HUES48 (cell line): ENCODE measurements at regions not wholly inside any gene's neighbourhood (a gene's known extent, or its start where the extent isn't known, plus 50 kb on each side); places are given as distances from the start of the nearest gene placed in this dataset.

ENCODE experiments used
- H3K27ac ChIP-seq: one replicate; pipeline ENCODE4 v1.7.0; 2013; ENCODE audit warnings: low read depth, low read length, inconsistent platforms
- H3K27me3 ChIP-seq: 2 replicates; pipeline ENCODE4 v1.6.1; 2013; ENCODE audit warnings: mild to moderate bottlenecking, low read length; ENCODE audit not compliant: control insufficient read depth, insufficient read depth
- H3K36me3 ChIP-seq: 2 replicates; pipeline ENCODE4 v1.6.1; 2013; ENCODE audit warnings: low read length; ENCODE audit not compliant: control insufficient read depth, insufficient read depth
- H3K4me1 ChIP-seq: 2 replicates; pipeline ENCODE4 v1.6.1; 2013; ENCODE audit warnings: mild to moderate bottlenecking, low read length; ENCODE audit not compliant: control insufficient read depth, insufficient read depth
- H3K4me3 ChIP-seq: 2 replicates; pipeline ENCODE4 v1.5.1; 2013; ENCODE audit warnings: mild to moderate bottlenecking, low read depth, low read length
- H3K9ac ChIP-seq: 2 replicates; pipeline ENCODE4 v1.6.1; 2013; ENCODE audit warnings: mild to moderate bottlenecking, low read depth, low read length, moderate library complexity
- H3K9me3 ChIP-seq: 2 replicates; pipeline ENCODE4 v1.6.1; 2013; ENCODE audit warnings: low read length; ENCODE audit not compliant: control insufficient read depth, insufficient read depth

DNA sequence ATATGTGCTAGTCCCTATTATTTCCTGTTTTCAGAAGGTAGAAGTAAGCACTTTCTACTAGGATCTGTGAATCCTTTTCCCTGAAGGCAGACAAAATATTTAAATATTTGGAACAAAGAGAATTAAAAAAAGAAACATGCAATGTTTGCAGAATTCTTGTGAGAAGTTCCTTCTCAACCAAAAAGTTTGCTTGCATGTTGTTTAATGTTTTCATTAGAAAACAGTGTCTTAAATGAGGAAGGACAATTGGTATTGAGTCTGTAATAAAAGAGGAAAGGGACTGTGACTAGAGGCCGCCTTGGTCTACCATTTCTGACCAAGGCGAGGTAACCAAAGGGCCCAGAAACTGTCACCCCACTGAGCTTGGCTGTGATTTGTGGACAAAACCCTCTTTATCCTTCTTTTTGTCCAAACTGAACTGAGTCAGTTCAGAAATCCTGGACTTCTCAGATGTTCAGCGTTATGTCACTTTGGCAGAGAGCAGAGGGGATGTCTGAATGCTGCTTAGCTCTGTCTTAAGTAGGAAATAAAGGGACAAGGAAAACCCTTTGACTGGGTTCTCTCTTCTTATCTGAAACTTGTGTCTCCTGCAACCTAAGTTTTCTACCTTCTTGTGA, 129.8 kb upstream of the CPM start:
- H3K27ac ChIP-seq = no peak overlapping the region
- no peaks in the 10 kb centered on the region for H3K27me3 ChIP-seq
- H3K4me1 ChIP-seq = peaks cover 16% of the 10 kb centered on the region
- H3K9ac ChIP-seq = no peak overlapping the region
- H3K9me3 ChIP-seq = no peaks in the 10 kb centered on the region
- no peaks in the 10 kb centered on the region for H3K36me3 ChIP-seq
- no peak overlapping the region for H3K4me3 ChIP-seq

GRCh38 chr12:69064734-69065443, 131.9 kb upstream of the CPM start:
- Histone ChIP-seq H3K4me1 (peaks cover 24% of the 10 kb centered on the region), H3K9ac (no peak overlapping the region), H3K36me3 (no peaks in the 10 kb centered on the region), H3K9me3 (no peaks in the 10 kb centered on the region), H3K4me3 (no peak overlapping the region), H3K27me3 (no peaks in the 10 kb centered on the region), H3K27ac (no peak overlapping the region)

DNA sequence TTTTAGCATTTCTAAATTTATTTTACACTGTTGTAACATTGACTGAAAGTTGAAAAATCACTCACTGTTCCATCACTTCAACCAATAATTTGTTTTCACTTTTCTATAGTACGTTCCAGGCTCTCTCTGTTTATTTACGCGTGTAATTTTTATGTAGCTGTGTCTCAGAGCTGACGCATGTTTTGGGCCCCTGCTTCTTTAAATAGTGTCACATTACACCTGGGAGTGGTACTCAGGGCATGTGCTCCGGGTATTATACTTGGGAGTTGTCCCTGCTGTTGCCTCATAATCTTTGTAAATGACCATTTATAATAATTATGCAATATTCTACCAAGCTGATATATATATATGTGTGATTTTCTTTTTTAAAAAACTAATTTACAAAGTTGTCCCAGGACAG, 132.8 kb upstream of the CPM start:
- Histone ChIP-seq H3K4me1 (peaks cover 26% of the 10 kb centered on the region), H3K36me3 (no peaks in the 10 kb centered on the region), H3K9ac (no peak overlapping the region), H3K27ac (no peak overlapping the region), H3K4me3 (no peak overlapping the region), H3K27me3 (no peaks in the 10 kb centered on the region), H3K9me3 (no peaks in the 10 kb centered on the region)

DNA sequence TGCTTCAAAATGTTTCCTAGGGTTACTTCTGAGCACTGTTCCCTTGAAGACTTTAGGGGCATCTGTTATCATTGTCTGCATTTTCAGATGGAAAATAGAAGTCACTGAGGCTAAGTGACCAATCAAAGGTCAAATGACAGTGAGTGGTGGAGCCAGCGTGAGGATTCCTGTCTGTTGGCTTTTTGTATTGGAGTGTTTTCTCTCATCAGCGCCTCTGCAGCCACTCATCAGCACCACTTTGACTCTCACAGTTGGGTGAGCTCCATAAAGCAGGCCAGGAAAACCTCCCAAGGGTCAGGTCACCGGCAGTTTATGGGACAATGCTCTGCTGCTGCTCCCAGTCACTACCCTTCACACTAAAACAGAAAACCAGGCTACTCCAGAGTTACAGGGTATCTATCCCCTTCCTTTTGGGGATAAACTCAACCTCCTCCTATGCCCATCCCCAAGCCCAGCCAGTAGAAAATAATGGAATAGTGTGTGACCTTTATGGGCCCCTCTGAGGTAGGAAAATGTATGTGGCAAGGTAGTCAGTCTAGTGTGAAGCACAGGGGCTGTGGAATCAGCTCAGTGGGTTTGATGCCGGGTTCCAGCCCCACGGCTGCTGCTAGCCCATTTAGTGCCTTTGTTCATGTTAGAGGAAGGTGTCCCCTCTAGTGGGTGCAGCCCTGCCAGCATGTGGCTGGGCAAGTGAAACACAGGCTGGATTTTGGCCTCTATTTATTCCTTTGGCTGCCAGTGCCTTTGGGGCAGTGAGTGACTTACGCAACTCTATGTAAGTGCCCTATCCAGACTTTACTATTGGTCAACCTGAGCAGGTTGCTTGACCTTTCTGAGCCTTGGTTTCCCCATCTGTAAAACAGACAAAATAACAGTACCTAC, 133.8 kb upstream of the CPM start:
- H3K4me1 ChIP-seq = peaks cover 23% of the 10 kb centered on the region

GRCh38 chr12:69067713-69068112, 134.7 kb upstream of the CPM start:
- no peaks in the 10 kb centered on the region for H3K36me3 ChIP-seq
- peaks cover 19% of the 10 kb centered on the region; the same call in 1 of the 2 replicates for H3K4me1 ChIP-seq
- H3K4me3 ChIP-seq = no peak overlapping the region
- H3K27ac ChIP-seq = no peak overlapping the region
- H3K9me3 ChIP-seq = no peaks in the 10 kb centered on the region
- H3K27me3 ChIP-seq = no peaks in the 10 kb centered on the region
- H3K9ac ChIP-seq = no peak overlapping the region

More for the DNA sequence above, 133.8 kb upstream of the CPM start:
- Histone ChIP-seq H3K9me3 (no peaks in the 10 kb centered on the region), H3K36me3 (no peaks in the 10 kb centered on the region), H3K4me3 (no peak overlapping the region), H3K9ac (no peak overlapping the region), H3K27ac (no peak overlapping the region), H3K27me3 (no peaks in the 10 kb centered on the region)

DNA sequence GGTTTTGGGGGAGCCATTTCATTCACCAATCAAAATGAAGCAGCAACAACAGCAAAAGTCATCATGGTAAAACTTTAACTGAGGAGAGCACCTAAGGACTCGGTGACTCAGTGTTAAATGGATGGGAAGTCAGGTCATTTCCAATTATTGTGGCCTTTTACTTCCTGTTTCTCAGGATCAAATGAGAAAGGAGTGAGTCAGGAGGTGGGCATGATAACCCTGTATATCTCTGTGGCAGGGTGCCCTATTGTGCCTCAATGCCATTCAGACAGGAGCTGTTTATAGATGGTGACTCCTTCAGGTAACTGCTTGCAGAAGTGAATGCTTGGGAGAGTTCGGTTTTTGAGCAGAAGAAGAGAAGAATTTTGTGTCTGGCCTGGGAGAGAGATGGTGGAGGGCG, 135.5 kb upstream of the CPM start:
- Histone ChIP-seq H3K27me3 (no peaks in the 10 kb centered on the region), H3K9ac (no peak overlapping the region), H3K9me3 (no peaks in the 10 kb centered on the region), H3K36me3 (no peaks in the 10 kb centered on the region), H3K4me1 (peaks cover 19% of the 10 kb centered on the region; the same call in 1 of the 2 replicates), H3K4me3 (no peak overlapping the region), H3K27ac (no peak overlapping the region)

- no peak overlapping the region for H3K4me3 ChIP-seq
- no peak overlapping the region for H3K9ac ChIP-seq
- H3K27me3 ChIP-seq = no peaks in the 10 kb centered on the region
- no peaks in the 10 kb centered on the region for H3K9me3 ChIP-seq
- peaks cover 19% of the 10 kb centered on the region; the same call in 1 of the 2 replicates for H3K4me1 ChIP-seq
- no peak overlapping the region for H3K27ac ChIP-seq
- no peaks in the 10 kb centered on the region for H3K36me3 ChIP-seq
These were observed 136.5 kb upstream of the CPM start for GRCh38 chr12:69069479-69069878.

- Histone ChIP-seq H3K9me3 (no peaks in the 10 kb centered on the region), H3K27me3 (no peaks in the 10 kb centered on the region), H3K4me1 (peaks cover 19% of the 10 kb centered on the region; the same call in 1 of the 2 replicates), H3K36me3 (no peaks in the 10 kb centered on the region), H3K27ac (no peak overlapping the region), H3K9ac (no peak overlapping the region), H3K4me3 (no peak overlapping the region)
These were observed 137.5 kb upstream of the CPM start for GRCh38 chr12:69070319-69071090.

DNA sequence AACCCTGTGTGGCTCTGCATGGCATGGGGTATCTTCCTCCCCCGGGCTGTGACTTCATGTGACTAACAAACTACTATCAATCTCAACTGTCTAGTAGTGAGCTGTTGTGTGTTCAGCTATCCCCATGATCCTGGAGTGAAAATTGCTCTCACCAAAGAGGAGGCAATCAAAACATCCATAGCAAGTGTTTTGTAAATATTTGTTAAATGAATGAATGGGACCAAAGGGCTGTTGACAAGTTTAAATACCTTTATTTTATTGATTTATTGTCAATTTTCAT, 138.1 kb upstream of the CPM start:
- Histone ChIP-seq H3K4me1 (peaks cover 19% of the 10 kb centered on the region; the same call in 1 of the 2 replicates), H3K9ac (no peak overlapping the region), H3K9me3 (no peaks in the 10 kb centered on the region), H3K27ac (no peak overlapping the region), H3K4me3 (no peak overlapping the region), H3K36me3 (no peaks in the 10 kb centered on the region), H3K27me3 (no peaks in the 10 kb centered on the region)

- no peak overlapping the region for H3K27ac ChIP-seq
- H3K9ac ChIP-seq = no peak overlapping the region
- H3K4me3 ChIP-seq = no peak overlapping the region
- H3K27me3 ChIP-seq = no peaks in the 10 kb centered on the region
- H3K9me3 ChIP-seq = no peaks in the 10 kb centered on the region
- peaks cover 13% of the 10 kb centered on the region; the same call in 1 of the 2 replicates for H3K4me1 ChIP-seq
- no peaks in the 10 kb centered on the region for H3K36me3 ChIP-seq
These were observed 140.1 kb upstream of the CPM start for GRCh38 chr12:69073035-69073434.
